ENCODE measurements at regions not wholly inside any gene's neighbourhood (a gene's known extent, or its start where the extent isn't known, plus 50 kb on each side); places are given as distances from the start of the nearest gene placed in this dataset.

GRCh38 chr3:43818229-43818628 is 127.5 kb downstream of the ABHD5 start:
- TF ChIP-seq CTCF (IDR thresholded peaks at IDR 0.05) (no peak), POLR2A (IDR thresholded peaks at IDR 0.05) (no peak)

Measured in gastroesophageal sphincter (tissue), 3 donors.